Mesendoderm (in vitro differentiated cells): ENCODE measurements at regions not wholly inside any gene's neighbourhood (a gene's known extent, or its start where the extent isn't known, plus 50 kb on each side); places are given as distances from the start of the nearest gene placed in this dataset.

Experiments
- DNase-seq: peaks from one replicate; pipeline ENCODE4 v3.0.0; 2013
- H2AK5ac ChIP-seq: 2 replicates; pipeline ENCODE4 v1.6.1; 2013; ENCODE audit warnings: low read length, inconsistent platforms
- H2BK120ac ChIP-seq: 2 replicates; pipeline ENCODE4 v1.6.1; 2013; ENCODE audit warnings: low read depth, mild to moderate bottlenecking, low read length, moderate library complexity, mixed read lengths
- H2BK15ac ChIP-seq: replicated peaks from 2 replicates; pipeline ENCODE4 v1.6.1; 2013; ENCODE audit warnings: low read depth, mild to moderate bottlenecking, moderate library complexity
- H2BK5ac ChIP-seq: 2 replicates; pipeline ENCODE4 v1.6.1; 2013; ENCODE audit warnings: low read length, inconsistent platforms
- H3K18ac ChIP-seq: 2 replicates; pipeline ENCODE4 v1.6.1; 2013; ENCODE audit warnings: mild to moderate bottlenecking, low read length, mixed read lengths
- H3K23ac ChIP-seq: one replicate; pipeline ENCODE4 v1.6.1; 2013; ENCODE audit warnings: low read length
- H3K27ac ChIP-seq: 2 replicates; pipeline ENCODE4 v1.5.1; 2013; ENCODE audit warnings: low read depth, mild to moderate bottlenecking, inconsistent platforms, low read length, moderate library complexity
- H3K27me3 ChIP-seq: 2 replicates; pipeline ENCODE4 v1.6.1; 2013; ENCODE audit warnings: low read length, control low read depth, mild to moderate bottlenecking, inconsistent platforms; ENCODE audit not compliant: insufficient read depth, poor library complexity
- H3K36me3 ChIP-seq: 2 replicates; pipeline ENCODE4 v1.6.1; 2013; ENCODE audit warnings: low read length, inconsistent platforms; ENCODE audit not compliant: control insufficient read depth, insufficient read depth
- H3K4ac ChIP-seq: one replicate; pipeline ENCODE4 v1.6.1; 2013; ENCODE audit warnings: low read depth, mild to moderate bottlenecking, low read length, moderate library complexity
- H3K4me1 ChIP-seq: 2 replicates; pipeline ENCODE4 v1.6.1; 2013; ENCODE audit warnings: low read depth, low read length, inconsistent platforms; ENCODE audit not compliant: control insufficient read depth
- H3K4me2 ChIP-seq: 2 replicates; pipeline ENCODE4 v1.6.1; 2013; ENCODE audit warnings: low read length
- H3K4me3 ChIP-seq: 2 replicates; pipeline ENCODE4 v1.5.1; 2013; ENCODE audit warnings: mild to moderate bottlenecking, low read length
- H3K56ac ChIP-seq: one replicate; pipeline ENCODE4 v1.6.1; 2013; ENCODE audit warnings: low read length
- H3K79me1 ChIP-seq: 2 replicates; pipeline ENCODE4 v1.6.1; 2013; ENCODE audit warnings: low read length, inconsistent platforms
- H3K79me2 ChIP-seq: 2 replicates; pipeline ENCODE4 v1.6.1; 2013; ENCODE audit warnings: mild to moderate bottlenecking, low read length; ENCODE audit not compliant: control insufficient read depth, insufficient read depth
- H3K9ac ChIP-seq: 2 replicates; pipeline ENCODE4 v1.6.1; 2013; ENCODE audit warnings: low read length, inconsistent platforms
- H4K5ac ChIP-seq: one replicate; pipeline ENCODE4 v1.6.1; 2013; ENCODE audit warnings: low read length
- H4K8ac ChIP-seq: one replicate; pipeline ENCODE4 v1.6.1; 2013; ENCODE audit warnings: low read depth, mild to moderate bottlenecking, control low read depth, low read length, moderate library complexity
- WGBS: extraction: QIAGEN DNeasy Blood & Tissue Kit; methylation state at CpG from one replicate; pipeline ENCODE4 v1.1.7; 2013; ENCODE audit warnings: low lambda C conversion rate, missing lambda C conversion rate; ENCODE audit not compliant: insufficient coverage; ENCODE audit errors: extremely low coverage; 5-methylcytosine and 5-hydroxymethylcytosine counted together

DNA sequence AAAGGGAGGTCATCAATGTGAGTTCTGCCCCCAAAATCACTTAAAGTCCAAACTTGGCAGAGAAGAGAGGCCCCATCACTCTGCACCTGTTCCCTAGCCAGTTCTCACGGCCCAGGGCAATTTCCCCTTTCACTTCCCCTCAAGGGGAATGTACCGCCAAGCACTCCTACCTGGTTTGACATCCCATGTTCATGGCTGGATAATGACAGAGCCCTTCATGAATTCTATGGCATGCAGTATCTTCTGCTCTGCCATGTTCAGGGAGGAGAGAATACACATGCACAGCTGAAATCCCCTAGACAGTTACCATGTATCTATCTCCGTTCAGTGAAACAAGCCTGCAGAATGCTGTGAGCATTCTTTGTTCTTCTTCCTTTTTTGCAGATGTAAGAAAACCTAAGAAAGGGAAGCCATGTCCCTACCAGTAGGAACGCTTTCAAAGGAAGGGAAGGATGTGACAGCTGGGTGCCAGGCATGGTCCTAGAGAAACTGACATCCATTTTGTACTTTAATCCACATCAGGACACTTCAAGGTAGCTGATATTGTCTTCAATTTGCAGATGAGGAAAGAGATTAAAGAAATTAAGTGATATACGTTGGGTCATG lies 79.8 kb upstream of the ARID1B start:
- no peaks in the 10 kb centered on the region for H3K4me1 ChIP-seq
- no peak overlapping the region for H2BK5ac ChIP-seq
- H3K56ac ChIP-seq = no peak overlapping the region
- H3K18ac ChIP-seq = no peak overlapping the region
- H3K79me2 ChIP-seq = no peaks in the 10 kb centered on the region
- no peak overlapping the region for H3K27ac ChIP-seq
- no peak overlapping the region for H3K23ac ChIP-seq
- DNase-seq = no peak
- no peaks in the 10 kb centered on the region for H3K27me3 ChIP-seq
- H2BK120ac ChIP-seq = no peak overlapping the region
- no CpG with 5 or more reads among the region's 5 CpGs for WGBS
- H4K8ac ChIP-seq = no peak overlapping the region
- no peak overlapping the region for H3K4ac ChIP-seq
- no peaks in the 10 kb centered on the region for H3K79me1 ChIP-seq
- no peaks in the 10 kb centered on the region for H3K36me3 ChIP-seq
- H3K4me3 ChIP-seq = no peak overlapping the region
- no peak overlapping the region for H3K4me2 ChIP-seq
- no peak overlapping the region for H4K5ac ChIP-seq
- no peak overlapping the region for H3K9ac ChIP-seq
- no peak overlapping the region for H2AK5ac ChIP-seq
- H2BK15ac ChIP-seq = no peak overlapping the region

DNA sequence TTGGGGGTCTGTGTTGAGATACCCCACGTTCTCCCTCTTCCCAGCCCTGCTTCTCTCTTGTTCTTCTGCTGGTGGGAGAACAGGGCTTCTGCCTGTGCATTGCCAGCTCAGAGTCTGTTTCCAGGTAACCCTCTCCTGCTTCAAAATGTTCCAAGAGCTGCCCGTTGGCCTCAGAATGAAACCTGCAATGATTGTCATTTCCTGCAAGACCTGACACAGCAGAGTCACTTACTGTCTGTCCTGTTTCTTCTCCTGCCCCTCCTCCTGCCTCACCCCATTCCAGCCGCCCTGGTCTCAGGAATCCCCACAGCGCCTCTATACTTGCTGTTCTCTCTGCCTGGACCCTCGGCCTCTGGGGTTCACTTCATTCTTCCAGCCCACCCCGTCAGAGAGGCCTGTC lies 81.4 kb upstream of the ARID1B start:
- no peak overlapping the region for H3K4ac ChIP-seq
- no peak for DNase-seq
- H3K23ac ChIP-seq = no peak overlapping the region
- H3K27me3 ChIP-seq = no peaks in the 10 kb centered on the region
- H3K27ac ChIP-seq = no peak overlapping the region
- no peaks in the 10 kb centered on the region for H3K79me2 ChIP-seq
- no peak overlapping the region for H3K9ac ChIP-seq
- H3K18ac ChIP-seq = no peak overlapping the region
- H3K79me1 ChIP-seq = no peaks in the 10 kb centered on the region
- no peak overlapping the region for H4K5ac ChIP-seq
- no peak overlapping the region for H4K8ac ChIP-seq
- H3K56ac ChIP-seq = no peak overlapping the region
- no peak overlapping the region for H2BK5ac ChIP-seq
- no peak overlapping the region for H3K4me3 ChIP-seq
- WGBS = no CpG with 5 or more reads among the region's 6 CpGs
- H3K36me3 ChIP-seq = no peaks in the 10 kb centered on the region
- H3K4me2 ChIP-seq = no peak overlapping the region
- no peaks in the 10 kb centered on the region for H3K4me1 ChIP-seq
- no peak overlapping the region for H2AK5ac ChIP-seq
- no peak overlapping the region for H2BK15ac ChIP-seq
- no peak overlapping the region for H2BK120ac ChIP-seq

GRCh38 chr6:156694679-156695078 lies 82.5 kb upstream of the ARID1B start:
- Histone ChIP-seq H3K23ac (no peak overlapping the region), H3K27ac (no peak overlapping the region), H3K79me1 (no peaks in the 10 kb centered on the region), H3K4me1 (no peaks in the 10 kb centered on the region), H3K9ac (no peak overlapping the region), H2BK120ac (no peak overlapping the region), H2AK5ac (no peak overlapping the region), H4K5ac (no peak overlapping the region), H3K4me3 (no peak overlapping the region), H3K4me2 (no peak overlapping the region), H3K79me2 (no peaks in the 10 kb centered on the region), H3K36me3 (no peaks in the 10 kb centered on the region), H3K56ac (no peak overlapping the region), H3K27me3 (no peaks in the 10 kb centered on the region), H3K18ac (no peak overlapping the region), H2BK5ac (no peak overlapping the region), H3K4ac (no peak overlapping the region), H4K8ac (no peak overlapping the region), H2BK15ac (no peak overlapping the region)
- DNase-seq = no peak
- no CpG with 5 or more reads among the region's 2 CpGs for WGBS

GRCh38 chr6:156691018-156691417 lies 86.2 kb upstream of the ARID1B start:
- Histone ChIP-seq H3K79me1 (no peaks in the 10 kb centered on the region), H3K79me2 (no peaks in the 10 kb centered on the region), H3K9ac (no peak overlapping the region), H3K23ac (no peak overlapping the region), H3K27me3 (no peaks in the 10 kb centered on the region), H2BK120ac (no peak overlapping the region), H2BK15ac (no peak overlapping the region), H3K27ac (no peak overlapping the region), H3K36me3 (no peaks in the 10 kb centered on the region), H4K5ac (no peak overlapping the region), H3K18ac (no peak overlapping the region), H3K4me3 (no peak overlapping the region), H4K8ac (no peak overlapping the region), H2AK5ac (no peak overlapping the region), H3K4me1 (no peaks in the 10 kb centered on the region), H2BK5ac (no peak overlapping the region), H3K4me2 (no peak overlapping the region), H3K4ac (no peak overlapping the region), H3K56ac (no peak overlapping the region)
- DNase-seq = no peak
- WGBS = no CpG with 5 or more reads among the region's 4 CpGs

DNA sequence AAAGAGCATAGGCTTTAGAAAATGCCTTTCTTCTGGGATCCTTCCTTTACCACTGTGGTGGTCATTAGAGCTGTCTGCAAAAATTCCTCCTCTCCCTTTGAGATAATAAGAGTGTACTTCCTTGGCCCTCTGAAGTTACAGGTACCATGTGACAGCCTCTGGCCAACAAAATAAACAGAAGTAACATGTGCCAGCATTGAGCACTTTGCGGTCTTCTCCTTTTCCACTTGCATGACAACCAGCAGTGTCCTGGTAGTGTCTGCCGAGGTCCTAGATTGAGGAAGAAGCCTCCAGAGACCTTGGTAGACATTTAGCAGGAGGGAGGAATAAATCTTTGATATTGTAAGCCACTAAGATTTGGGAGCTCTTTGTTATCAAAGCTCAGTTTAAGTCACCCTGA lies 87.5 kb upstream of the ARID1B start:
- Histone ChIP-seq H3K56ac (no peak overlapping the region), H3K4me3 (no peak overlapping the region), H3K79me1 (no peaks in the 10 kb centered on the region), H2AK5ac (no peak overlapping the region), H3K23ac (no peak overlapping the region), H3K4me2 (no peak overlapping the region), H3K79me2 (no peaks in the 10 kb centered on the region), H3K36me3 (no peaks in the 10 kb centered on the region), H4K5ac (no peak overlapping the region), H3K9ac (no peak overlapping the region), H2BK15ac (no peak overlapping the region), H3K18ac (no peak overlapping the region), H3K27me3 (no peaks in the 10 kb centered on the region), H2BK5ac (no peak overlapping the region), H3K27ac (no peak overlapping the region), H4K8ac (no peak overlapping the region), H2BK120ac (no peak overlapping the region), H3K4me1 (no peaks in the 10 kb centered on the region), H3K4ac (no peak overlapping the region)
- no CpG with 5 or more reads among the region's 2 CpGs for WGBS
- DNase-seq = no peak

- H3K4ac ChIP-seq = no peak overlapping the region
- H3K79me2 ChIP-seq = no peaks in the 10 kb centered on the region
- H3K4me3 ChIP-seq = no peak overlapping the region
- H3K9ac ChIP-seq = no peak overlapping the region
- H4K8ac ChIP-seq = no peak overlapping the region
- no CpG with 5 or more reads among the region's 1 CpG for WGBS
- no peak overlapping the region for H3K23ac ChIP-seq
- no peak overlapping the region for H2BK5ac ChIP-seq
- H3K4me1 ChIP-seq = no peaks in the 10 kb centered on the region
- no peaks in the 10 kb centered on the region for H3K27me3 ChIP-seq
- H2AK5ac ChIP-seq = no peak overlapping the region
- H4K5ac ChIP-seq = no peak overlapping the region
- no peak overlapping the region for H2BK120ac ChIP-seq
- no peak overlapping the region for H3K27ac ChIP-seq
- no peak overlapping the region for H3K4me2 ChIP-seq
- no peaks in the 10 kb centered on the region for H3K79me1 ChIP-seq
- no peaks in the 10 kb centered on the region for H3K36me3 ChIP-seq
- no peak for DNase-seq
- no peak overlapping the region for H3K56ac ChIP-seq
- no peak overlapping the region for H3K18ac ChIP-seq
- H2BK15ac ChIP-seq = no peak overlapping the region
Observed at GRCh38 chr6:156688620-156688971, 88.6 kb upstream of the ARID1B start.
